SK-N-SH (cell line): ENCODE measurements at regions not wholly inside any gene's neighbourhood (a gene's known extent, or its start where the extent isn't known, plus 50 kb on each side); places are given as distances from the start of the nearest gene placed in this dataset.

ENCODE experiments used
- EP300 ChIP-seq, 2 experiments: IDR thresholded peaks; 2 replicates each; pipeline versions ENCODE4 v1.4.0 to v1.6.1; 2012; ENCODE audit warnings: borderline replicate concordance in 1 of 2, low read depth in 1 of 2, low read length in 1 of 2
- EZH2phosphoT487 ChIP-seq: fragments of 200-600 bp; sonication (generic); IDR thresholded peaks from 2 replicates; pipeline ENCODE4 v1.6.1; 2017; ENCODE audit warnings: low read depth, mixed run types, mild to moderate bottlenecking, antibody characterized with exemption, moderate library complexity, borderline replicate concordance
- REST ChIP-seq: IDR thresholded peaks from 2 replicates; pipeline ENCODE4 v1.6.1; 2012; ENCODE audit warnings: mild to moderate bottlenecking, low read depth, low read length, moderate library complexity
- SMC3 ChIP-seq: IDR thresholded peaks from 2 replicates; pipeline ENCODE4 v1.6.1; 2012; ENCODE audit warnings: low read depth, low read length, improper control_type of control experiment
- TCF12 ChIP-seq: IDR thresholded peaks from 2 replicates; pipeline ENCODE4 v1.4.0; 2012
- TEAD4 ChIP-seq: IDR thresholded peaks from 2 replicates; pipeline ENCODE4 v1.4.0; 2012; ENCODE audit warnings: mild to moderate bottlenecking, borderline replicate concordance; ENCODE audit not compliant: insufficient read depth
- TF ChIP-seq, protein P1 (sequence below): fragments of 200-600 bp; sonication (generic); IDR thresholded peaks from 2 replicates; pipeline ENCODE4 v1.6.1; 2017; ENCODE audit warnings: antibody characterized with exemption, mild to moderate bottlenecking, moderate library complexity

DNA sequence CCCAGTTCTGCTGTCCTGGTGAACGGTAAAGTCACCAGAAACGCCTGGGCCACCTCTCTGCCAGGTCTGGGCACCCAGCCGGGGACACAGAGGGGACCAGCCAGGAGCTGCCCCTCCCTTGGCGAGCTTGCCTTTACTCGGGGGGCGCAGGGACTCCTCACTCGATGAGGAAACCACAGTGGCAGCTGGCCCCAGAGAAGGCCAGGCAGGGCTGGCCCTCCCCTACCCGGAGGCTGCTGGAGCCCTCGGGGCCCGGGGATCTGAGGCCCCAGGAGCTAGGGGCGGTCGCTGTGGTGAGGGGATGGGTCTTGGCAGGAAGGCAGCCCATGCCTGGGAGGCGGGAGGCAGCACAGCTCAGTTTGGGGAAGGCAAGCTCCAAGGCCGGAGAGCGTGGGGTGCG is 80.4 kb upstream of the SLCO4A1 start:
- TF ChIP-seq TEAD4 (no peak), SMC3 (no peak), TCF12 (no peak), EZH2phosphoT487 (no peak), REST (no peak), EP300 (IDR thresholded peaks at IDR 0.05; ENCODE audit: borderline replicate concordance in 1 of 2, low read depth in 1 of 2, low read length in 1 of 2) (no peak)
- TF ChIP-seq, protein P1, sequence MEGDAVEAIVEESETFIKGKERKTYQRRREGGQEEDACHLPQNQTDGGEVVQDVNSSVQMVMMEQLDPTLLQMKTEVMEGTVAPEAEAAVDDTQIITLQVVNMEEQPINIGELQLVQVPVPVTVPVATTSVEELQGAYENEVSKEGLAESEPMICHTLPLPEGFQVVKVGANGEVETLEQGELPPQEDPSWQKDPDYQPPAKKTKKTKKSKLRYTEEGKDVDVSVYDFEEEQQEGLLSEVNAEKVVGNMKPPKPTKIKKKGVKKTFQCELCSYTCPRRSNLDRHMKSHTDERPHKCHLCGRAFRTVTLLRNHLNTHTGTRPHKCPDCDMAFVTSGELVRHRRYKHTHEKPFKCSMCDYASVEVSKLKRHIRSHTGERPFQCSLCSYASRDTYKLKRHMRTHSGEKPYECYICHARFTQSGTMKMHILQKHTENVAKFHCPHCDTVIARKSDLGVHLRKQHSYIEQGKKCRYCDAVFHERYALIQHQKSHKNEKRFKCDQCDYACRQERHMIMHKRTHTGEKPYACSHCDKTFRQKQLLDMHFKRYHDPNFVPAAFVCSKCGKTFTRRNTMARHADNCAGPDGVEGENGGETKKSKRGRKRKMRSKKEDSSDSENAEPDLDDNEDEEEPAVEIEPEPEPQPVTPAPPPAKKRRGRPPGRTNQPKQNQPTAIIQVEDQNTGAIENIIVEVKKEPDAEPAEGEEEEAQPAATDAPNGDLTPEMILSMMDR: no peak
